ENCODE measurements at regions not wholly inside any gene's neighbourhood (a gene's known extent, or its start where the extent isn't known, plus 50 kb on each side); places are given as distances from the start of the nearest gene placed in this dataset.

DNA sequence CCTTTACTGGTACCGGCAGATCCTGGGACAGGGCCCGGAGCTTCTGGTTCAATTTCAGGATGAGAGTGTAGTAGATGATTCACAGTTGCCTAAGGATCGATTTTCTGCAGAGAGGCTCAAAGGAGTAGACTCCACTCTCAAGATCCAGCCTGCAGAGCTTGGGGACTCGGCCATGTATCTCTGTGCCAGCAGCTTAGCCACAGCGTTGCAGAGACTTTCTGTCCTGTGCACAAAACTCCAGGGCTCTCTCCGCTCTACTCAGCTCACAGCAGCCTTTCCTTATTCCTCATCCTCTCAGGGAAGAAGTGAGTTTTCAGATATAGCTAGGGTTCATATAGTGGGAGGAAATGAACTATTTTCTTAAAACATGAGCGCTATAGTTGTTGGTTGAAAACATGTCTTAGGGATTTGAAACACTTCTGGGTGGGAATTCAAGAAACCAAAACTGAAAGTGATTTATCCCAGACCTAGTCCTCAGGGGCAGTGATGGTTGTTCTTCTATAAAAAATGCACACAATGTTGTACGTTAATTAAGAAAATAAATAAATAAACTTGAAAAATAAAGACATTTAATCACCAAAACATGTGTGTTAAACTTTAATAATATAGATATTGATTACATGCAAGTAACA lies 150.2 kb upstream of the PRSS58 start:
- intact Hi-C loops (cut with DNase I): no loop called here

GRCh38 chr7:142405122-142405765 lies 147.4 kb upstream of the PRSS58 start:
- intact Hi-C loops (cut with DNase I): no loop called here
- DNase-seq (ENCODE audit: low spot score): no peak

More for the DNA sequence above, 150.2 kb upstream of the PRSS58 start:
- DNase-seq (ENCODE audit: low spot score): no peak

GRCh38 chr7:142401951-142402350 lies 144.1 kb upstream of the PRSS58 start:
- intact Hi-C loops (cut with DNase I): no loop called here
- DNase-seq (ENCODE audit: low spot score): no peak

DNA sequence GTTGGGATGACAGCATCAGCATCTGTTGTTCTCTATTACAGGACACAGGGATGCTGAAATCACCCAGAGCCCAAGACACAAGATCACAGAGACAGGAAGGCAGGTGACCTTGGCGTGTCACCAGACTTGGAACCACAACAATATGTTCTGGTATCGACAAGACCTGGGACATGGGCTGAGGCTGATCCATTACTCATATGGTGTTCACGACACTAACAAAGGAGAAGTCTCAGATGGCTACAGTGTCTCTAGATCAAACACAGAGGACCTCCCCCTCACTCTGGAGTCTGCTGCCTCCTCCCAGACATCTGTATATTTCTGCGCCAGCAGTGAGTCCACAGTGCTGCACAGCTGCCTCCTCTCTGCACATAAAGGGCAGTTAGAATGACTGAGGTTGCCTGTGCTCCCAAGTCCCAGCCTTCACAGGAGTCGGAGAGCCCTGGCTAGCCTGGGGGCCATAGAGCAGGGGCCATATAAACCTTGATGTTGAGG lies 142.2 kb upstream of the PRSS58 start:
- DNase-seq (ENCODE audit: low spot score): no peak
- intact Hi-C loops (cut with DNase I): no loop called here

DNA sequence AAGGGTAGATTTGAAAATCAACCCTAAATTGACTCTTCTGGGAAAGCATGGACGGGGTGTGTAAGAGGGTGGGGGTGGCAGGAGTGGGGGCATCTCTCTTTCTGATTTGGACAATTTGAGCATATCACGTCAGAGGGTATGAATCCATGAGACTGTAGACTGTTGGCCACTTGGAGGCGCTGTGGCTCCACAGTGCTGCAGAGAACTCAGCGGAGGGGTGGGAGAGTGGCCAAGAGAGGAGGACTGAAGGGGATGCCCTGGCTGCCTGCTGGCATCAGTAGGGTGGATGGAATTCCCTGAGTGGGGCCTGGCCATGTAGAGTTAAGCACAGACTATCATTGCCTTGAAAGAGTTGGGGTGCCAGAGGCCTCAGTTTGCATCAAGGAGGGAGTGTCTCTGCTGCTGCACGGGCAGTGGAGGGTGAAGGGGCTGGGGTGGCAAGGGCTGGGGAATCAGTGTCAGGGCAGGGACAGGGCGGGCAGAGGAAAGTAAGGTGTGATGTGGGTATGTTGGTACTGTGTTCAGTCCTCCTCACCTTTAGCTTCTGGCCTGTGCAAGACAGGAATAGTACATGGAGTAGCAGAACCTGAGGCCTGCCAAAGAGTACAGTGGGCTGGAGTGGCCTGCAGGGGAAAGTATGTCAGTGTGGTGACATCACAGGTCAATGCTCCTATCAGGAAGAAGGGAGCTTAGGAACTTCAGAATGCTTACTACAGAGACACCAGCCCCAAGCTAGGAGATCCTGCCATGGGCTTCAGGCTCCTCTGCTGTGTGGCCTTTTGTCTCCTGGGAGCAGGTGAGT lies 133.5 kb upstream of the PRSS58 start:
- DNase-seq (ENCODE audit: low spot score): no peak

GRCh38 chr7:142389544-142389943 lies 131.7 kb upstream of the PRSS58 start:
- DNase-seq (ENCODE audit: low spot score): no peak
- intact Hi-C loops (cut with DNase I): no loop called here

More for the DNA sequence above, 133.5 kb upstream of the PRSS58 start:
- intact Hi-C loops (cut with DNase I): no loop called here

DNA sequence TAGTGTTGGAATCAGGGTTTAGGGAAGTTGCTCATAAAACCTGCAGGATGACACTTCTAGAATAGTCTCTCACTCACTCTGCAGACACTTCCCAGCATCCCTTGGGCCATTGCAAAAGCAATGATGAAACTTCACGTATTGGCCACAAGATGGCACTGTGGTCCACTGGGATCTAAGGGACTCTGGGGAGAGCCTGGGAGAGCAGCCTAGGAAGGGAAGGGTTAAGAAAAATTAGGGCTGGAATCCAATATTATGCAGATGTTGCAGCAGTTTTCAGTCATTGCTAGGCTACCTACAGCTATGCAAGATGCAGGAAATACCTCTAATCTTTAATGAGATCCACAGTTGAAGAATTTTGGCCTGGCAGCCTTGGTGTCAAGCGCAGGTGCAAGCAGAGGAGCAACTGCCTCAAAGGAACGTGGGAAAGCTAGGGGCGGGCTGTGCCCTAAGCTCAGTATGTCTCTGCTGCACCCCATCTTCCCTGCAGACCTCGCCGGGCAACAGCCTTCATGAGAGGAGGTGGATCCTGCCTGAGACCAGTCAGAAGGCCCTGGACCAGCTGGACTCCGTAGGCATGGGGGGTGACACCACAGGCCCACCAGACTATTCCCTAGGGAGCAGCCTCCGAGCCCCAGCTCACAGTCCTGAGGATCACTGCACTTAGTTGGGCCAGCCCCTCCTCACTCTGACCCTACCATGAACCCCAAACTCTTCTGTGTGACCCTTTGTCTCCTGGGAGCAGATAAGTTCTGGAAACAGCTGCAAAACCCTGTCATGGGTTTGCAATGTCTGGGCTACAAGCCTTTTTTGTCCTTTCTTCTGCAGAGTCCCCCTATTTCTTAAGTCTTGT lies 127.9 kb upstream of the PRSS58 start:
- intact Hi-C loops (cut with DNase I): no loop called here
- DNase-seq (ENCODE audit: low spot score): no peak

DNA sequence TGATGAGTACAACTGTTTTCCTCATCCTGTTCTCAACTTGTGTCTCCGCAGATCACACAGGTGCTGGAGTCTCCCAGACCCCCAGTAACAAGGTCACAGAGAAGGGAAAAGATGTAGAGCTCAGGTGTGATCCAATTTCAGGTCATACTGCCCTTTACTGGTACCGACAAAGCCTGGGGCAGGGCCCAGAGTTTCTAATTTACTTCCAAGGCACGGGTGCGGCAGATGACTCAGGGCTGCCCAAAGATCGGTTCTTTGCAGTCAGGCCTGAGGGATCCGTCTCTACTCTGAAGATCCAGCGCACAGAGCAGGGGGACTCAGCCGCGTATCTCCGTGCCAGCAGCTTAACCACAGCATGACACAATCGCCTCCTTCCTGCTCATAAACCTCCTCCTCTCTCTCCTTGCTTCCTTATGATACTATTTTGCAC lies 126.7 kb upstream of the PRSS58 start:
- intact Hi-C loops (cut with DNase I): no loop called here
- DNase-seq (ENCODE audit: low spot score): no peak

DNA sequence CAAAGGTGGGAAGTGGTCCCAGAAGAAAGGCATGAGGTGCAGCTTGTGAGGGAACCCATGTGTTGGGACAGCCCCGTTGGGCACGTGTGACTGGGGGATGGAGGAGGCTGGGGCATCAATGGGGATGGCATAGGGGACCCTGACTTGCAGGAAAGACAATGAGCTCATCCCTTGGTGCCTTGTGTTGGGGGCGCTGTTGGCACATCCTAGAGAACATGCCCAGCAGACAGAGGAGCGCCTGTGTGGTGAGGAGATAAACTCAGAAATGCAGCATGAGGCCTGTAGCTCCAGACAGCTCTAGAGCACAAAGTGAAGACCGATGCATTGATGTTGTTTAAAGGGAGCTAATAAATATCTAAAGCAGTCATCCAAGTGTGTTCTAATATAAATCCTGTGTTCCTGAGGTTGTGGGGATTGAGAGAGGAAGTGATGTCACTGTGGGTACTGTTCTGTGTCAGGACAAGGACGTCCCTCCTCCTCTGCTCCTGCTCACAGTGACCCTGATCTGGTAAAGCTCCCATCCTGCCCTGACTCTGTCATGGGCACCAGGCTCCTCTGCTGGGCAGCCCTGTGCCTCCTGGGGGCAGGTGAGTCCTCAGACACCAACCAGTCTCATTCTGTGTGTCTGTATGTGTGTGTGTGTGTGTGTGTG lies 126.1 kb upstream of the PRSS58 start:
- no peak for DNase-seq (ENCODE audit: low spot score)
- intact Hi-C loops (cut with DNase I): no loop called here

GRCh38 chr7:142381727-142382390 lies 124.0 kb upstream of the PRSS58 start:
- DNase-seq (ENCODE audit: low spot score): no peak
- intact Hi-C loops (cut with DNase I): no loop called here

- DNase-seq (ENCODE audit: low spot score): no peak
- intact Hi-C loops (cut with DNase I): no loop called here
Measured at GRCh38 chr7:142380069-142380468, 122.2 kb upstream of the PRSS58 start.

GRCh38 chr7:142379201-142379885 lies 121.5 kb upstream of the PRSS58 start:
- intact Hi-C loops (cut with DNase I): no loop called here
- no peak for DNase-seq (ENCODE audit: low spot score)

DNA sequence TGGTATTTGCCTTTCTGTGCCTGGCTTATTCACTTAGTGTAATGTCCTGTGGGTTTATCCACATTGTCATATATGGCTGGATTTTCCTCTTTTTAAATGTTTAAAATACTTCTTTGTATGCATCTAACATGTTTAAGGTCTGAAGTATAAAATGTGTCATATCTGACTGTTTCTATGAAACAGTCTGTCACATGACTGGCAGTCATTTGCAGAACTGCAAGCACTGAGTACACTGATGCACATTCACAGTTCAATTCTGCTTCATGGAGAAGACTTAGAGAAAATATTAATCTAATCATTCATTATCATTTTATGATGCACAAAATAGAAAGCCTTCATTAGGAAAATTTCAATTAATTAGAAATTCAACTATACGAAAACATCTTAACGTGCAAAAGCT lies 119.7 kb upstream of the PRSS58 start:
- no peak for DNase-seq (ENCODE audit: low spot score)
- intact Hi-C loops (cut with DNase I): no loop called here

DNA sequence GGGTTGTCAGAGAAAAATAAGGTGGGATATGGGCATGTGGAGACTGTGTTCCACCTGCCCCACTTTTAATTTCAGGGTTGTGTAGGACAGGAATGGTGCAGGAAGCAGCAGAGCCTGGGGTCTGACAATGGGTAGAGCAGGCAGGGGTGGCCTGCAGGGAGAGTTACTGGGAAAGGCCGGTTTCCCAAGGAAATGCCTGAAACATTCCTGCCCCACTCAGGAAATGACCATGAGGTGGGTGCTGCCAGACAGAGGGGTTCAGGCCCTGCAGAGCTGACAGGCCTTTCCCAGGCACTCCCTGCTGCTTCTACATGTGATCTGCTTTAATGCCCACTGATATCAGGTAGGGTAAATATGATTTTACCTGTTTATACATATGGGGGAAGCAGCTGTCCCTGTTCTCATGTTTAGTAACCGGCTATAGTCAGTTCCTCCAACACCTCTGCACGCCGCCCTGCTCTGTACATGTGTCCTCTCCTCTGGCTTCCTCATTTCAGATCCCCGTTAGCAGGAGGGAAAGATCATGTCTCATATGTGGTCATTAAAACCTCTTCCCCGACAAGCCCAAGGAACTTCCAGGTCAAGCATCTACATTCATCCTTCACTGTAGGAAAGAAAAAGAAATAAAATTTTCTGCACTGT lies 118.6 kb upstream of the PRSS58 start:
- intact Hi-C loops (cut with DNase I): no loop called here

GRCh38 chr7:142375710-142376313 lies 118.0 kb upstream of the PRSS58 start:
- intact Hi-C loops (cut with DNase I): no loop called here
- no peak for DNase-seq (ENCODE audit: low spot score)

More for the DNA sequence above, 118.6 kb upstream of the PRSS58 start:
- DNase-seq (ENCODE audit: low spot score): no peak

- intact Hi-C loops (cut with DNase I): loop anchor here in 1 of 2 donors (5.0 kb wide), 1 partner anchor 1040 kb away; no protein-coding TSS in a partner anchor
- no peak for DNase-seq (ENCODE audit: low spot score)
Measured at GRCh38 chr7:142372727-142373126, 114.9 kb upstream of the PRSS58 start.
